ENCODE measurements at regions not wholly inside any gene's neighbourhood (a gene's known extent, or its start where the extent isn't known, plus 50 kb on each side); places are given as distances from the start of the nearest gene placed in this dataset.

DNA sequence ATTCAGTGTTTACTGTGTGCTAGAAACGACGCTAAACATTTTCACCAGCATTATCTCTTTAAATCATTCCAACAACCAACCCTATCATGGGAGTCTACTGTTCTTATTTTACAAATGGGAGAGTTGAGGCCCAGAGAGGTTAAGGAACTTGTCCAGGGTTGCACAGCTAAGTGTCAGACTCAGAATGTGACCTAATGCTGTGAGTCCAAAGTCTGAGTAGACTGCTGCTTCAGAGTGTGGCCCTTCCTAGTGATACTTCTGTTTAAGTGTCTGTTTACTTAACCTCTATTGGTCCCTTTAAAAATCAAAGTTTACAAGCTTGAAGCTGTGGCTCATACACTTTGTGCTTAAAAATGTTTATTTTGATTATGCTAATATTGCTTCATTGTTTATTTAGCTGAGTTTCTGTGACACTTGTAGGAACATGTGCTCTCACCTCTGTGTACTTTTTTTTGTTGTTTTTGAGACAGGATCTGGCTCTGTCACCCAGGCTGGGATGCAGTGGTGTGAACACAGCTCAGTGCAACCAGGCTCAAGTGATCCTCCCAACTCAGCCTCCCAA is 84.4 kb upstream of the SYPL1 start:
- TF ChIP-seq CTCF (IDR thresholded peaks at IDR 0.05) (no peak), EP300 (IDR thresholded peaks at IDR 0.05; ENCODE audit: borderline replicate concordance in 1 of 2, low read depth in 1 of 2, low read length in 1 of 2) (no peak), TAF1 (IDR thresholded peaks at IDR 0.05; ENCODE audit: borderline replicate concordance, low read depth, low read length) (no peak), RCOR1 (IDR thresholded peaks at IDR 0.05; ENCODE audit: low read length) (no peak)
